Left ventricle myocardium inferior (tissue), 1 donor: ENCODE measurements at regions not wholly inside any gene's neighbourhood (a gene's known extent, or its start where the extent isn't known, plus 50 kb on each side); places are given as distances from the start of the nearest gene placed in this dataset.
A peak's percentile ranks its signal among the peaks of the same experiment; 100 is the strongest.

Source experiments
- DNase-seq: peaks from one replicate; pipeline ENCODE4 v3.0.0-alpha.2; 2020
- H3K27ac ChIP-seq: fragments of 200-600 bp; replicated peaks from 2 replicates; pipeline ENCODE4 v1.8.0; 2021
- H3K27me3 ChIP-seq: fragments of 200-600 bp; 2 replicates; pipeline ENCODE4 v1.8.0; 2021; ENCODE audit warnings: low read depth
- H3K36me3 ChIP-seq: fragments of 200-600 bp; 2 replicates; pipeline ENCODE4 v1.8.0; 2021
- H3K4me1 ChIP-seq: fragments of 200-600 bp; 2 replicates; pipeline ENCODE4 v1.8.0; 2021
- H3K4me3 ChIP-seq: fragments of 200-600 bp; 2 replicates; pipeline ENCODE4 v1.8.0; 2021; ENCODE audit warnings: mild to moderate bottlenecking, moderate library complexity
- H3K9me3 ChIP-seq: fragments of 200-600 bp; replicated peaks from 2 replicates; pipeline ENCODE4 v1.8.0; 2021
- intact Hi-C: fragments of 100-400 bp; cut with micrococcal nuclease; formaldehyde crosslinking; loops from one replicate; pipeline ENCODE4 v1.11.0; 2022
- TF ChIP-seq, protein P1 (sequence below): fragments of 200-600 bp; IDR thresholded peaks from 2 replicates; pipeline ENCODE4 v1.8.0; 2021; ENCODE audit warnings: antibody characterized with exemption, mild to moderate bottlenecking, borderline replicate concordance
- donor health status: DM: no; HTN: yes; CAD: no; lungs with severe emphysema.

GRCh38 chr13:84686458-84686857, 804.2 kb upstream of the SLITRK1 start:
- DNase-seq: no peak
- peaks cover 9% of the 10 kb centered on the region for H3K4me1 ChIP-seq
- no peaks in the 10 kb centered on the region for H3K36me3 ChIP-seq
- H3K27ac ChIP-seq: no peak overlapping the region
- H3K4me3 ChIP-seq: no peak overlapping the region
- H3K9me3 ChIP-seq: no peaks in the 10 kb centered on the region
- H3K27me3 ChIP-seq: no peaks in the 10 kb centered on the region
- intact Hi-C loops: no loop called here
- TF ChIP-seq, protein P1, sequence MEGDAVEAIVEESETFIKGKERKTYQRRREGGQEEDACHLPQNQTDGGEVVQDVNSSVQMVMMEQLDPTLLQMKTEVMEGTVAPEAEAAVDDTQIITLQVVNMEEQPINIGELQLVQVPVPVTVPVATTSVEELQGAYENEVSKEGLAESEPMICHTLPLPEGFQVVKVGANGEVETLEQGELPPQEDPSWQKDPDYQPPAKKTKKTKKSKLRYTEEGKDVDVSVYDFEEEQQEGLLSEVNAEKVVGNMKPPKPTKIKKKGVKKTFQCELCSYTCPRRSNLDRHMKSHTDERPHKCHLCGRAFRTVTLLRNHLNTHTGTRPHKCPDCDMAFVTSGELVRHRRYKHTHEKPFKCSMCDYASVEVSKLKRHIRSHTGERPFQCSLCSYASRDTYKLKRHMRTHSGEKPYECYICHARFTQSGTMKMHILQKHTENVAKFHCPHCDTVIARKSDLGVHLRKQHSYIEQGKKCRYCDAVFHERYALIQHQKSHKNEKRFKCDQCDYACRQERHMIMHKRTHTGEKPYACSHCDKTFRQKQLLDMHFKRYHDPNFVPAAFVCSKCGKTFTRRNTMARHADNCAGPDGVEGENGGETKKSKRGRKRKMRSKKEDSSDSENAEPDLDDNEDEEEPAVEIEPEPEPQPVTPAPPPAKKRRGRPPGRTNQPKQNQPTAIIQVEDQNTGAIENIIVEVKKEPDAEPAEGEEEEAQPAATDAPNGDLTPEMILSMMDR: no peak

GRCh38 chr13:84684804-84685203, 802.5 kb upstream of the SLITRK1 start:
- no peak for DNase-seq
- H3K9me3 ChIP-seq: no peaks in the 10 kb centered on the region
- H3K36me3 ChIP-seq: no peaks in the 10 kb centered on the region
- no peak overlapping the region for H3K4me3 ChIP-seq
- intact Hi-C loops: no loop called here
- TF ChIP-seq, protein P1: no peak
- H3K27me3 ChIP-seq: no peaks in the 10 kb centered on the region
- H3K4me1 ChIP-seq: peaks cover 9% of the 10 kb centered on the region
- no peak overlapping the region for H3K27ac ChIP-seq

DNA sequence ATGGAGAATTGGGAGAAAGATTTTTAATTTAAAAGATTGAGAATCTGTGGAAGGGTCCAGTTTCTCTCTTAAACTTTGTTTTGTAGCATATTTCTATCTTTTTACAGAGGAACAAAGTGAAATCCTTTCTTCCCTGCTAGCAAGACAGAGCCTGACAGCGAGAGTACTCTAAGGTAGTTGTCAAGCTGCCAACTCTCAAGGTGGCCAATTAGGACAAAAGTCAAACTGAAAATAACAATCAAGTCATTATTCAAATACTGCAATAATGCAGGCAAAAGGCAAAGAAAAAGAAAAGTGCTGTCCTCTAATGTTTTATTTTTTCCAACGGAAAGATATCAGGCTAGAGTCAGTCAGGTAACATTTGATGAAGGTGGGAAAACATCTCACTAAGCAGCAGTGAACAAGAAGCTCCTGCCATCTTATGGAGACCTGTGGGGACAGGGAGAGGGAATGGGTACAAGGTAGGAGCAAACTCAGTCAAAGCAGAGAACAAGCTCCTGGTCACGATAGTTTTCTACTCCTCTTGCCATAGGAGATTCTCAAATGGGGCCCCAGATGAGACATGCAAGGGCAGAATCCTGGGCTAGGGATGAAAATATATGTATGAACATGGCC, 801.9 kb upstream of the SLITRK1 start:
- Histone ChIP-seq H3K4me1 (peaks cover 9% of the 10 kb centered on the region), H3K27ac (peak overlapping the region; percentile 47), H3K27me3 (no peaks in the 10 kb centered on the region), H3K36me3 (no peaks in the 10 kb centered on the region), H3K9me3 (no peaks in the 10 kb centered on the region), H3K4me3 (no peak overlapping the region)
- no peak for DNase-seq
- intact Hi-C loops: no loop called here
- TF ChIP-seq, protein P1: no peak

DNA sequence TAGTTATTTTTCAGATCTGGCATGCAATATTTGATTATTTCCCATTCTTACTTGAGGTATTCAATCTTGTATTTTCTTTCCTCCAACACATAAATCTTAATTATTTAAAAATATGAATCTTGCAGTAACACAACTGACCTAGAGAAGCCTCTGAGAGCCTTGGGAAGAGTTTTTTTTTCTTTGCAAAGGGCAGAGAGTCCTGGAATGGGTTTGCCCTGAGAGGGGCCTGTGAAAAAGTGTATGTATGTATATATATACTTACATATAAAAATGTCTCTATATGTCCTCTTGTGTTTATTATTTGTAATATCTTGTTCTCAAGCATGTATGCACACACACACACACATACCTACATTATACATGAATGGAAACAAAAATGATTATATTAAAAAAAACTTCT, 801.2 kb upstream of the SLITRK1 start:
- H3K27ac ChIP-seq: peak overlapping the region; percentile 47
- H3K27me3 ChIP-seq: no peaks in the 10 kb centered on the region
- no peaks in the 10 kb centered on the region for H3K36me3 ChIP-seq
- intact Hi-C loops: no loop called here
- H3K4me3 ChIP-seq: no peak overlapping the region
- TF ChIP-seq, protein P1: no peak
- H3K4me1 ChIP-seq: peaks cover 9% of the 10 kb centered on the region
- no peaks in the 10 kb centered on the region for H3K9me3 ChIP-seq
- DNase-seq: no peak

DNA sequence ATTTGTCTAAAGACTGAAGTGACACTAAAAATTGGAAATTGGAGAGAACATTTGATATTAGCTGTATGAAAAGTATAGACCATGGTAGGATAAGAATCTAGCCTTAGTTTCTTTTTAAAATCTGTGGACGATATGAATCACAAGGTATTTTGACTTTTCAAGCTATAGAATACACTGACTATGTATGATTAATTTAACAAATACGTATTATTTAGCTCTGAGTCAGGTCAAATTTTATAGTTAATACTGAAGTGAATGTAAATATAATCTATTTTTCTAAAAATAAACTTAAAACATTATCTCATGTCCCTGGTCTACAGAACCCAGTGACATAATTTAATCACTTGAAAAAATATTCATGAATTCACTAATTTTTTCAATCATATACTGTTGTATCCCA, 795.6 kb upstream of the SLITRK1 start:
- intact Hi-C loops: no loop called here
- H3K27ac ChIP-seq: no peak overlapping the region
- H3K27me3 ChIP-seq: no peaks in the 10 kb centered on the region
- DNase-seq: no peak
- H3K4me1 ChIP-seq: no peaks in the 10 kb centered on the region
- no peak overlapping the region for H3K4me3 ChIP-seq
- H3K9me3 ChIP-seq: no peaks in the 10 kb centered on the region
- H3K36me3 ChIP-seq: no peaks in the 10 kb centered on the region
- TF ChIP-seq, protein P1: no peak

GRCh38 chr13:84672616-84673015, 790.3 kb upstream of the SLITRK1 start:
- Histone ChIP-seq H3K36me3 (no peaks in the 10 kb centered on the region), H3K27ac (no peak overlapping the region), H3K4me1 (no peaks in the 10 kb centered on the region), H3K4me3 (no peak overlapping the region), H3K9me3 (no peaks in the 10 kb centered on the region), H3K27me3 (no peaks in the 10 kb centered on the region)
- intact Hi-C loops: no loop called here
- DNase-seq: no peak
- TF ChIP-seq, protein P1: no peak
